Thoracic aorta (tissue), 2 donors: ENCODE measurements at regions not wholly inside any gene's neighbourhood (a gene's known extent, or its start where the extent isn't known, plus 50 kb on each side); places are given as distances from the start of the nearest gene placed in this dataset.
"Not testable (repeated sequence)": the region's sequence is repeated elsewhere in the genome, so short reads cannot be mapped to it uniquely, and the experiment has no call there.

Source experiments
- ATAC-seq: fragments of 150-250 bp; one replicate; pipeline ENCODE4 v1.8.0; 2017; ENCODE audit warnings: low read depth; ENCODE audit not compliant: insufficient number of reproducible peaks, low FRiP score
- DNase-seq: peaks from one replicate; pipeline ENCODE4 v3.0.0-alpha.2; 2020; ENCODE audit warnings: low spot score
- H3K27ac ChIP-seq, 2 donors: fragments of 200-600 bp; sonication (generic); 1 replicate in 1 of 2; 2 replicates in 1 of 2; pipeline ENCODE4 v1.5.1; 2016; ENCODE audit warnings: mild to moderate bottlenecking in 2 of 2, moderate library complexity in 2 of 2
- H3K27me3 ChIP-seq: fragments of 200-600 bp; sonication (generic); replicated peaks from 2 replicates; pipeline ENCODE4 v1.6.0; 2016; ENCODE audit warnings: mild to moderate bottlenecking; ENCODE audit not compliant: insufficient read depth
- H3K36me3 ChIP-seq: fragments of 200-600 bp; sonication (generic); one replicate; pipeline ENCODE4 v1.5.1; 2016
- H3K4me1 ChIP-seq, 2 donors: fragments of 200-600 bp; sonication (generic); 1 replicate in 1 of 2; 2 replicates in 1 of 2; pipeline versions ENCODE4 v1.5.1 to v1.6.0; 2016; ENCODE audit warnings: low read depth in 2 of 2, mild to moderate bottlenecking in 1 of 2; ENCODE audit not compliant: control insufficient read depth in 1 of 2
- H3K4me3 ChIP-seq: fragments of 200-600 bp; sonication (generic); 2 replicates; pipeline ENCODE4 v1.5.1; 2016; ENCODE audit warnings: mild to moderate bottlenecking
- H3K9me3 ChIP-seq: fragments of 200-600 bp; sonication (generic); 2 replicates; pipeline ENCODE4 v1.5.1; 2016
- CTCF ChIP-seq: fragments of 200-600 bp; sonication (generic); IDR thresholded peaks from one replicate; pipeline ENCODE4 v1.5.1; 2019; ENCODE audit warnings: antibody characterized with exemption

- H3K9me3 ChIP-seq: no peaks in the 10 kb centered on the region
- H3K4me3 ChIP-seq: no peak overlapping the region
- H3K27me3 ChIP-seq: no peaks in the 10 kb centered on the region
- no peak for TF ChIP-seq CTCF
- no peaks in the 10 kb centered on the region for H3K36me3 ChIP-seq
- no peaks in the 10 kb centered on the region for H3K4me1 ChIP-seq
- ATAC-seq (no peak), DNase-seq (no peak)
- no peak overlapping the region for H3K27ac ChIP-seq
These were observed 121.2 kb downstream of the SPP2 start for GRCh38 chr2:234171666-234172065.

GRCh38 chr2:234169674-234170073, 119.2 kb downstream of the SPP2 start:
- DNase-seq: no peak
- no peaks in the 10 kb centered on the region for H3K36me3 ChIP-seq

GRCh38 chr2:234168605-234169570, 118.4 kb downstream of the SPP2 start:
- not testable (repeated sequence) for H3K4me1 ChIP-seq, H3K4me3 ChIP-seq, DNase-seq, H3K27ac ChIP-seq, H3K27me3 ChIP-seq, ATAC-seq, H3K9me3 ChIP-seq, H3K36me3 ChIP-seq

More at GRCh38 chr2:234169674-234170073, 119.2 kb downstream of the SPP2 start:
- no peak overlapping the region for H3K4me3 ChIP-seq
- ATAC-seq: no peak
- TF ChIP-seq CTCF: no peak
- no peak overlapping the region for H3K27ac ChIP-seq
- H3K9me3 ChIP-seq: no peaks in the 10 kb centered on the region
- no peaks in the 10 kb centered on the region for H3K4me1 ChIP-seq
- no peaks in the 10 kb centered on the region for H3K27me3 ChIP-seq

GRCh38 chr2:234166531-234166930, 116.0 kb downstream of the SPP2 start:
- Histone ChIP-seq H3K36me3 (no peaks in the 10 kb centered on the region), H3K27ac (no peak overlapping the region), H3K9me3 (no peaks in the 10 kb centered on the region), H3K4me3 (no peak overlapping the region), H3K4me1 (no peaks in the 10 kb centered on the region), H3K27me3 (no peaks in the 10 kb centered on the region)
- no peak for TF ChIP-seq CTCF
- no peak for DNase-seq
- no peak for ATAC-seq

- no peak for TF ChIP-seq CTCF
- H3K4me3 ChIP-seq: no peak overlapping the region
- H3K36me3 ChIP-seq: no peaks in the 10 kb centered on the region
- ATAC-seq: no peak
- H3K27me3 ChIP-seq: no peaks in the 10 kb centered on the region
- no peaks in the 10 kb centered on the region for H3K9me3 ChIP-seq
- H3K4me1 ChIP-seq: no peaks in the 10 kb centered on the region
- no peak for DNase-seq
- no peak overlapping the region for H3K27ac ChIP-seq
These were observed 114.9 kb downstream of the SPP2 start for GRCh38 chr2:234165421-234165820.
